ENCODE measurements at regions not wholly inside any gene's neighbourhood (a gene's known extent, or its start where the extent isn't known, plus 50 kb on each side); places are given as distances from the start of the nearest gene placed in this dataset.

- FAIRE-seq (no peak), DNase-seq (no peak), ATAC-seq (no peak)
- no peaks in the 10 kb centered on the region for H3K27me3 ChIP-seq
- no peak overlapping the region for H3K4me3 ChIP-seq
- no peak overlapping the region for H3K27ac ChIP-seq
- intact Hi-C loops (cut with DNase I): no loop called here
- H3K4me1 ChIP-seq: no peaks in the 10 kb centered on the region
- no peaks in the 10 kb centered on the region for H3K36me3 ChIP-seq
- TF ChIP-seq CTCF (IDR thresholded peaks at IDR 0.05): no peak
- H3K9me3 ChIP-seq: no peaks in the 10 kb centered on the region
These were observed 505.2 kb downstream of the ZNF674 start for GRCh38 chrX:46040001-46040400.

GRCh38 chrX:46039526-46039925, 505.7 kb downstream of the ZNF674 start:
- no peak for ATAC-seq
- no peak for TF ChIP-seq CTCF (IDR thresholded peaks at IDR 0.05)

GRCh38 chrX:46036508-46036907, 508.7 kb downstream of the ZNF674 start:
- TF ChIP-seq CTCF (IDR thresholded peaks at IDR 0.05): no peak
- no peak for DNase-seq
- Histone ChIP-seq H3K27ac (no peak overlapping the region), H3K4me3 (no peak overlapping the region), H3K9me3 (no peaks in the 10 kb centered on the region), H3K36me3 (no peaks in the 10 kb centered on the region), H3K27me3 (no peaks in the 10 kb centered on the region), H3K4me1 (no peaks in the 10 kb centered on the region)
- FAIRE-seq: no peak
- WGBS, 2 donors: 74 to 77% methylated on average over 1 of the region's 1 CpG
- ATAC-seq: no peak
- intact Hi-C loops (cut with DNase I): no loop called here

More at GRCh38 chrX:46039526-46039925, 505.7 kb downstream of the ZNF674 start:
- DNase-seq (no peak), FAIRE-seq (no peak)
- Histone ChIP-seq H3K27ac (no peak overlapping the region), H3K27me3 (no peaks in the 10 kb centered on the region), H3K4me1 (no peaks in the 10 kb centered on the region), H3K4me3 (no peak overlapping the region), H3K9me3 (no peaks in the 10 kb centered on the region), H3K36me3 (no peaks in the 10 kb centered on the region)
- WGBS, 2 donors: 60 to 71% methylated on average over 5 of the region's 5 CpGs
- intact Hi-C loops (cut with DNase I): no loop called here

GRCh38 chrX:46034868-46035267, 510.4 kb downstream of the ZNF674 start:
- TF ChIP-seq CTCF (IDR thresholded peaks at IDR 0.05): no peak
- no peaks in the 10 kb centered on the region for H3K27me3 ChIP-seq
- H3K27ac ChIP-seq: no peak overlapping the region
- H3K9me3 ChIP-seq: no peaks in the 10 kb centered on the region
- no peaks in the 10 kb centered on the region for H3K36me3 ChIP-seq
- H3K4me3 ChIP-seq: no peak overlapping the region
- DNase-seq: no peak
- ATAC-seq: no peak
- H3K4me1 ChIP-seq: no peaks in the 10 kb centered on the region
- intact Hi-C loops (cut with DNase I): no loop called here
- no peak for FAIRE-seq

GRCh38 chrX:46029777-46030176, 515.4 kb downstream of the ZNF674 start:
- peaks cover 0 to 13% (median 2%) of the 10 kb centered on the region in 4 donors for H3K27me3 ChIP-seq
- ATAC-seq (peak in 2 of 4 donors; percentile 42 to 79), DNase-seq (no peak), FAIRE-seq (no peak)
- H3K9me3 ChIP-seq: no peaks in the 10 kb centered on the region
- no peaks in the 10 kb centered on the region for H3K36me3 ChIP-seq
- TF ChIP-seq CTCF (IDR thresholded peaks at IDR 0.05): no peak
- H3K4me3 ChIP-seq: no peak overlapping the region
- intact Hi-C loops (cut with DNase I): no loop called here
- H3K4me1 ChIP-seq: no peaks in the 10 kb centered on the region
- H3K27ac ChIP-seq: no peak overlapping the region
- 90 to 94% methylated on average over 1 of the region's 1 CpG for WGBS, 2 donors
